NCI-H187 (cell line): ENCODE measurements at regions not wholly inside any gene's neighbourhood (a gene's known extent, or its start where the extent isn't known, plus 50 kb on each side); places are given as distances from the start of the nearest gene placed in this dataset.
"Not testable (repeated sequence)": the region's sequence is repeated elsewhere in the genome, so short reads cannot be mapped to it uniquely, and the experiment has no call there.

Experiments
- DNase-seq, 2 experiments: peaks; one replicate each; lab custom pipeline; 2025; lab: John Stamatoyannopoulos, UW

DNA sequence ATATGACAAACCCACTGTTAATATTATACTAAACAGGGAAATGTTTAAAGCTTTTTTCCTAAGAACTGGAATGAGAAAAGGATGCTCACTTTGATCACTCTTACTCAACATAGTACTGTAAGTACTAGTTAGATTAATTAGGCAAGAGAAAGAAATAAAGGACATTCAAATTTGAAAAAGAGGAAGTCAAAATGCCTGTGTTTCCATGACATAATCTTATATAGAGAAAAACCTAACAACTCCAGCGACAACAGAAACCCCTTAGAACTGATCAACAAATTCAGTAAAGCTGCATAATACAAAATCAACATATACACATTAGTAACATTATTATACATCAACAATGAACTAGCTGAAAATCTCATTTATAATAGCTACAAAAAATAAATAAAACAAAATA, 200.6 kb upstream of the ROBO1 start:
- DNase-seq: no peak

DNA sequence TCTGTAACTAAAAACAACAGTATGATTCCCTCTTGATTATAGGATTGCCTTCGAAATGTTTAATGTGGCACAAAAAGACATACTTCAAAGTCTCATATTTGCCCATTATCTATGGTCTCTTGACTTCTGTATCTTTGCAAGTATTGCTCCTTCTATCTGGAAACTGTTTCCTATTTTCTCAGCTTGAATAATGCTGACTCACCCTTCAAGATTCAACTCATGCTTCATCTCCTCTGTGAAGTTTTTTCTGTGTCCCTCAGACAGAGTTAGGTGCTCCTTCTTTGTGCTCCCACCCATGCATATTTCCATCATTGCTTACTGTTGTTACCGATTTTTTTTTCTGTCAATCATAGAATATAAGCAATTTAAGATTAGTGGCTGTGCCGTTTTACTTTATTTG, 192.8 kb upstream of the ROBO1 start:
- DNase-seq: no peak

- DNase-seq: no peak
These were observed 189.3 kb upstream of the ROBO1 start for GRCh38 chr3:79957066-79957465.

DNA sequence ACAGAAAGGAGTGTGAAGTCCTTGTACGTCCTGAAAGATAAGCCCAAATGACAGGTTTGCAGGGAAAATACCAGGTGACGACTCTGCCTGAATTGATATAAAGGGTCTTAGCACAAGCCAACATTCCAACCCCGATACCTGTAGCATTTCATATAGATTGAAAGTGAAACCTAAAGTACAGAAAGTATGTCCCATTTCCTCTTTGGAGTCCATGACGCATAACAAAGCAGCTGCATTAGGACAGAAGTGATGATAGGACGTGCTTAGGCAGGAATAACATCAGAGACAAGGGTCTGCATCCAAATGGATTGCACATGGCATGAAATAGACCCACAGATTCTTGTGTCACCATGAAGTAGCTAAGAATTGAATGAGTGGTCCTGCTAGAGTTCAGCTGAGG, 187.0 kb upstream of the ROBO1 start:
- no peak for DNase-seq

GRCh38 chr3:79953591-79954101, 185.8 kb upstream of the ROBO1 start:
- no peak for DNase-seq

- not testable (repeated sequence) for DNase-seq
These were observed 183.6 kb upstream of the ROBO1 start for GRCh38 chr3:79951426-79951825.

- DNase-seq: no peak
These were observed 180.2 kb upstream of the ROBO1 start for GRCh38 chr3:79947957-79948356.

GRCh38 chr3:79947469-79947868, 179.7 kb upstream of the ROBO1 start:
- no peak for DNase-seq

GRCh38 chr3:79937567-79937966, 169.8 kb upstream of the ROBO1 start:
- no peak for DNase-seq

- DNase-seq: no peak
These were observed 162.4 kb upstream of the ROBO1 start for GRCh38 chr3:79930196-79930595.

GRCh38 chr3:79928687-79929408, 161.1 kb upstream of the ROBO1 start:
- DNase-seq: no peak

DNA sequence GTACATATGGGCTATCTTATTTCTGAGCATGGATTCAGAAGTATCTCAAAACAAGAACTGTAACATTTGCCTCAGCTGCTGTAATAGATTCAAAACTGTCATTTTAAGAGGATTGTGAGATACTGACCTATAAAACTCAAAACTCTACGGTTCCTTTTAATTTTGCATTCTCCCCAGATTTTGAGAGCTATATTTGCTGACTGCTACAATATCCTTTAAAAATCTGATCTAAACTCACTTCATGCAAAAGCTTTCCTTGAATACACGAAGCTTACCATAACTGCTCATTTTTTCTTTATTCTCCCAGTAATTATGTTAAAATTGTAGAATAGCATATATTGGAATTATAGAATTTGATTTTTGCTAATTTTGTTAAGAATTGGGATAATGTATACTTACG, 158.7 kb upstream of the ROBO1 start:
- no peak for DNase-seq

DNA sequence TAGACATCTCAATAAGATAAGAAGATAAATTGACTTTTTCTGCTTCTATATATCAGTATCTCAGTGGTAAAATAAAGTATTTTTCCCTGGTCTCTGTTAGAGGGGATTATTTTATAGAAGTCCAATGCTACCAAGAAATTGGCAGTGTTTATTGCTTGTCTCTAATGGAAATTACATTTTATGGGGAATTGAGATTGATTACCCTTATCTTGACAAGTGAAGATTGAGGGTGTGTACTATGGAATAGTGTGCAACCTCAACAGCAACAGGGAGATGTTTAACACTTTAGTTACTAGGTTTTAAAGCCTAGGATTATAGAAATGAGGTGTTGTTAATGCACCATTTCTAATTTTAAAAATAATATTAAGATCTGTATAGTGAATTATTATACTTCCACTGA, 154.8 kb upstream of the ROBO1 start:
- no peak for DNase-seq

GRCh38 chr3:79917561-79917960, 149.8 kb upstream of the ROBO1 start:
- DNase-seq: no peak

DNA sequence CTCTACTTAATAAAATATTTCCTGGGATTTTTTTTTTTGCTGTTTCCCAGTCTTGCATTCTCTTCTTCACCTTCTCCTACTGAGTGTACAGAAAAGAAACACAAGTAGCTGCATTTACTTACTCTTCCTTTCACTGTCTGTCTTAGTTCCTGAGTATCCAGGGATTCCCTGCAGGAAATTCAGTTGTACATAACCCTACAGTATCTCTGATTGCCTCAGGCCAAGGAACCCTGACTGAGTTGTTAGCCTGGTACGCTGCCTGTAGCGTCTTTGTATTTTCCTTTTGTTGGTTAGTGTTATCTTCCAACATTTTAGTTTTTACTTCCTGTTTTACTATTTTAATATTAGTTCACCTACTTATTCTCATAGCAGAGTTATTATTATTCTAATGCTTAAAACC, 142.5 kb upstream of the ROBO1 start:
- no peak for DNase-seq

GRCh38 chr3:79906106-79906505, 138.3 kb upstream of the ROBO1 start:
- no peak for DNase-seq

DNA sequence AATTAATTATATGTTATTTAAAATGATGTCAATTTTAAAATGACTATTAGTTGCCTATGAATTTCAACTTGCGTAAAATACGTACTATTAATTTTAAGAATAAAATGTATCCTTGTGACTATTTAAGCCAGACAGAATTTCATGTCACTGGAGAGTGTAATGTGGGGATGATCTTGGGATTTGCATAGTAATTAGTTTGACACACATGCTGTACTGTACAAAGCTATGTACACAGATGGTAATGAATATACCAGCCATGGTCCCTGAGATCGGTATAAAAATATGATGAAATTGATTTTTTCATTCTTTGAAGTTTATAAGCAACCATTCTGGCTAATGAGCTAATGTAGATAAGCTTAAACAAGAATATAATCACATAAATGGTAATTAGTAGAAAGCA, 134.4 kb upstream of the ROBO1 start:
- DNase-seq: no peak

- DNase-seq: no peak
These were observed 131.1 kb upstream of the ROBO1 start for GRCh38 chr3:79898907-79899306.

GRCh38 chr3:79896086-79896485, 128.3 kb upstream of the ROBO1 start:
- DNase-seq: no peak

DNA sequence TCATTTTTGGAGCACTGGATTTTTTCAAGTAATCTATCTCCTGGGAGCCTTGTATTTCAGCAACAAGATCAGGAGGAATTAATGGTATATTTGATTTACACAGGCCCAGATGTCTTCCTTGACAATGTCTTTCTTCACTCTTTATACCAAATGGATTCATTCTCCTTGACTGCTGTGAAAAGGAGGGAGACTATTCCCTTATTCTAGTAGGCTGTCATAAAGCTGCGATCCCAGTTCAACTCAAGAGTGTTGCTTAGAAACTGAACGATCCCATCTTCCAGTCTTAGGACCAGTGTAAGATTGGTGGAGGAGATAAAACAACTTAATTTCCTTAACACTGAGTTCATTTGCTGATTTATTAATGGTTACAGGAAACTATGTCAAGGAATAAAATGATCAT, 119.4 kb upstream of the ROBO1 start:
- DNase-seq: no peak

- DNase-seq: no peak
These were observed 118.4 kb upstream of the ROBO1 start for GRCh38 chr3:79886204-79886603.

DNA sequence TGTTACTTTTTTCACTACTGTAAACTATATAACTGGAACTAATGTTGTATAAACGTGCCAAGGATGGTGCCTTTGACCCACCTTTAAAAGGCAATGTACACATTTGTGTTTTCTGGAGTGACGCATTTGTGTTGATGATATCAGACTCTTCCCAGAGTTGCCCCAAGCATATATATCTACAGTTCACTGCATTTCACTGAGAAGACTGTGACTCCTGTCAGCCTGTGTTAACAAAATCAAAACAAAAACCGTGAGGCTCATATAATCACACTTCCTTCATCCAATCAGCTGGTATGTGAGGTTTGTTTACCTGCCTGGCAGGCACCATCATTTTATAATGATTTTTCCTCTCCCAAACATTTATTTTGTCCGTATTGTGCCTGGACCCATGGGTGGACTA, 117.6 kb upstream of the ROBO1 start:
- no peak for DNase-seq

- DNase-seq: no peak
These were observed 116.6 kb upstream of the ROBO1 start for GRCh38 chr3:79884354-79884753.

DNA sequence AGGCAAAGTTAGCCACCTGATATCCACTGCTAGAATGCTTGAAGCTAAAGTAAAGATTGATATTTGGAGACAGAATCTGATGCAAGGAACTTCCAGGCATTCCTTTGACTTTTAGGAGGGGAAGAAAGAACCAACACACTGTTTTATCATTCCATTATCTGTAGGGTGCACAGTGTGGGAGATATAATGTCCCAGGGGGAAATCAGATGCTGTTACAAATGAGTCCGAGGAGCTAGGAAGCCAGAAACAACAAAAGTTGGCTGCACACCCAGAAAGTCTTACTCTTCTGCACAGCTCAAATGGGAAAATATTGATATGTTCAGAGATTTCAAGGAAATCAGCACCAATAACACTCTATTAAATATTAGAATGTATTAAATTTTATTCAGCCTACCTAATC, 113.6 kb upstream of the ROBO1 start:
- no peak for DNase-seq
